ENCODE measurements at regions not wholly inside any gene's neighbourhood (a gene's known extent, or its start where the extent isn't known, plus 50 kb on each side); places are given as distances from the start of the nearest gene placed in this dataset.
"Not testable (repeated sequence)": the region's sequence is repeated elsewhere in the genome, so short reads cannot be mapped to it uniquely, and the experiment has no call there.

- DNase-seq (ENCODE audit: low read depth); H3K4me3 ChIP-seq (ENCODE audit: low read depth, low read length): not testable (repeated sequence)
These were observed 1431.9 kb downstream of the RPIA start for GRCh38 chr2:90123409-90123808.

- not testable (repeated sequence) for H3K4me3 ChIP-seq (ENCODE audit: low read depth, low read length); DNase-seq (ENCODE audit: low read depth)
These were observed 1447.6 kb downstream of the RPIA start for GRCh38 chr2:90139046-90139445.

GRCh38 chr2:90141558-90141957, 1450.1 kb downstream of the RPIA start:
- DNase-seq (ENCODE audit: low read depth); H3K4me3 ChIP-seq (ENCODE audit: low read depth, low read length): not testable (repeated sequence)

DNA sequence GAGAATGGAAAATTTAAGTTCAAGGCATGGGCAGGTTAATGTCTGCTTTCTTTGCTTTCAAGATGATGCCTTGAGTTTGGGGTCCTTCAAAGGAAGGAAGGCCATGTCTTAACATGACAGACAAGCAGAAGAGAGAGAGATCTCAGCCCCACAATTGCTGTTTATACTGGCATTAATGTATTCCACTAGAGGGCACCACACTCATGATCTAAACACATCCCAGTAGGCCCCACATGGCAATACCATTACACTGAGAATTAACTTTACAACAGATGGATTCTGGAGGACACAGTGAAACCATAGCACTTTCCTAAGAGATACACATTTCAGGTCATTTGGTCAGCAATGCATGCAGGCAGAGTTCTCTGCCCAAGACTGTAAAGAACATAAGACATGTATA, 1460.3 kb downstream of the RPIA start:
- DNase-seq (ENCODE audit: low read depth); H3K4me3 ChIP-seq (ENCODE audit: low read depth, low read length): not testable (repeated sequence)

DNA sequence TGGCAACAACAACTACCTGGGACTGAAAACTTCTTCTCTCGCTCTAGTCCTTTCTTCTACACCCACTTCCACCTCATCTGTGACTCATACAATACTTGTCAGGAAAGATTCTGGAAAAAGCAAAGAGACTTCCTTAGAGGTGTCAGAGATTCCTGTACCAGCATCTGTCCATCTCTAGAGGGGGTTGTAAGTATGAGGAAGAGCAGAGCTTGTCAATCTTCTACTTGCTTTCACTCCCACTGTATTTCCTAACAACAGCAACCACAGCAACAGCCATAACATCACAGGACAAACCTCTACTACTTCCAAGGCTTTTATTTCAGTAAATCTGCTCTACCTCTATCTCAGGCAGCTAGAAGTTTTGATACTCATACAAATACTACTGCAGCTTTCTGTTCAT, 1479.5 kb downstream of the RPIA start:
- not testable (repeated sequence) for DNase-seq (ENCODE audit: low read depth)

DNA sequence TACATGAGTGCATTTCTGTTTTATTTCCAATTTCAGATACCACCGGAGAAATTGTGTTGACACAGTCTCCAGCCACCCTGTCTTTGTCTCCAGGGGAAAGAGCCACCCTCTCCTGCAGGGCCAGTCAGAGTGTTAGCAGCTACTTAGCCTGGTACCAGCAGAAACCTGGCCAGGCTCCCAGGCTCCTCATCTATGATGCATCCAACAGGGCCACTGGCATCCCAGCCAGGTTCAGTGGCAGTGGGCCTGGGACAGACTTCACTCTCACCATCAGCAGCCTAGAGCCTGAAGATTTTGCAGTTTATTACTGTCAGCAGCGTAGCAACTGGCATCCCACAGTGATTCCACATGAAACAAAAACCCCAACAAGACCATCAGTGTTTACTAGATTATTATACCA, 1481.6 kb downstream of the RPIA start:
- DNase-seq (ENCODE audit: low read depth); H3K4me3 ChIP-seq (ENCODE audit: low read depth, low read length): not testable (repeated sequence)

More for the DNA sequence above, 1479.5 kb downstream of the RPIA start:
- H3K4me3 ChIP-seq (ENCODE audit: low read depth, low read length), result not testable (repeated sequence)

DNA sequence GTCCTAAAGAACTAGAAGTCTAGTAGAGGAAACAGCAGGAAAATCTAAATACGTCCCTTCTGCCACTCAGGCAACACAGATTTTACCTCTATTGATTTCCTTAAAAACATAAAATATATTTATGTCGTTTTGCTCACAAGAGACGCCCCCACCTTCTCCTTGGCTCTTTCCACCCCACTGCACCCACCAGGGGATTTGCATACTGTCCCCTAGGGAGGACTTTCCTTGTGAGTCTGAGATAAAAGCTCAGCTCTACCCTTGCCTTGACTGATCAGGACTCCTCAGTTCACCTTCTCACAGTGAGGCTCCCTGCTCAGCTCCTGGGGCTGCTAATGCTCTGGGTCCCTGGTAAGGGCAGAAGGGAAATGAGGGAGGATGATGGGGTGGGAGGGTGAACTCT, 1488.1 kb downstream of the RPIA start:
- DNase-seq (ENCODE audit: low read depth); H3K4me3 ChIP-seq (ENCODE audit: low read depth, low read length): not testable (repeated sequence)

DNA sequence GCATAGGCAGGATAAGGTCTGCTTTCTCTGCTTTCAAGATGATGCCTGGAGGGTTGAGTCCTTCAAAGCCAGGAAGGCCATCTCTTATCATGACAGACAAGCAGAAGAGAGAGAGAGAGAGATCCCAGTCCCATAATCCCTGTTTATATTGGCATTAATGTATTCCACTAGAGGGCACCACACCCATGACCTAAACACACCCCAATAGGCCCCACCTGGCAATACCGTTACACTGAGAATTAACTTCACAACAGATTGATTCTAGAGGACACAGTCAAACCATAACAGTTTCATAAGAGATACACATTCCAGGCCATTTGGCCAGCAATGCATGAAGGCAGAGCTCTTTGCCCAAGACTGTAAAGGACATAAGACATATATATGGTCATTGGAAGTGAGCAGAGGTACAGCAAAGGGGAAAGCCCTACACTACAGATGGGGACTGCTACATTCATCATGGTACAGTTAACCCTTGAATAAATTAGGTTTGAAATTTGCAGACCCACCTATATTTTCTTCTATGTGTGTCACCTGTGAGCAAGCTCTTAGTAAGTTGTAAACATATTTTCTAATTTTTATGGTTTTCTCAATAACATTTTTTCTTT, 1516.1 kb downstream of the RPIA start:
- no peak for DNase-seq (ENCODE audit: low read depth)
- no peak overlapping the region for H3K4me3 ChIP-seq (ENCODE audit: low read depth, low read length)

DNA sequence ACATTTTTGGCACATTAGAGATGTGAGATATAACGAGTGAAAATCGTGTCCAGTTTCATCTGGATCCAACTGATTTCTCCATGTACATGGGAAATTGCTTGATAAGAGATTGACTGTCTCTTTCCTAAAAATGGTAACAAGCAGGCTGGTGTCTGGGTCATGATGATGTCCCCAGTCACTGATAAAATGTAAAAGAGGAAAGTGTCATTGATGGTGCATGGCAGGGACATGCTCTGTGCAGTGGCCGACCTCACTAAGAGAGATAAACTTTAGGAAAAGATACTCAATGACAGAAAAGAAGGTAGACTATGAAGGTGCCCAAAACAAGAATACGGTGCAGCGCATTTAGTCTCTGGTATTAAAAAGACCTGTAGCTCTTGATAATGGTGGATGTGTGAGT, 1517.5 kb downstream of the RPIA start:
- no peak overlapping the region for H3K4me3 ChIP-seq (ENCODE audit: low read depth, low read length)
- DNase-seq (ENCODE audit: low read depth), result no peak

DNA sequence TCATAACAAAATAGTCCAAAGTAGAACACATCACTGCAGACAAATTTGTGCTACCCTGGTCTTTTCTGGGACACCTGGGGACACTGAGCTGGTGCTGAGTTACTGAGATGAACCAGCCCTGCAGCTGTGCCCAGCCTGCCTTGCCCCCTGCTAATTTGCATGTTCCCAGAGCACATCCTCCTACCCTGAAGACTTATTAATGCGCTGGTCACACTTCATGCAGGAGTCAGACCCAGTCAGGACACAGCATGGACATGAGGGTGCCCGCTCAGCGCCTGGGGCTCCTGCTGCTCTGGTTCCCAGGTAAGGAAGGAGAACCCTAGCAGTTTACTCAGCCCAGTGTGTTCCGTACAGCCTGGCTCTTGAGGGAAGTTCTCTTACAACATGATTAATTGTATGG, 1518.3 kb downstream of the RPIA start:
- no peak for DNase-seq (ENCODE audit: low read depth)
- H3K4me3 ChIP-seq (ENCODE audit: low read depth, low read length), result no peak overlapping the region

GRCh38 chr2:90215880-90216279, 1524.4 kb downstream of the RPIA start:
- not testable (repeated sequence) for DNase-seq (ENCODE audit: low read depth); H3K4me3 ChIP-seq (ENCODE audit: low read depth, low read length)

DNA sequence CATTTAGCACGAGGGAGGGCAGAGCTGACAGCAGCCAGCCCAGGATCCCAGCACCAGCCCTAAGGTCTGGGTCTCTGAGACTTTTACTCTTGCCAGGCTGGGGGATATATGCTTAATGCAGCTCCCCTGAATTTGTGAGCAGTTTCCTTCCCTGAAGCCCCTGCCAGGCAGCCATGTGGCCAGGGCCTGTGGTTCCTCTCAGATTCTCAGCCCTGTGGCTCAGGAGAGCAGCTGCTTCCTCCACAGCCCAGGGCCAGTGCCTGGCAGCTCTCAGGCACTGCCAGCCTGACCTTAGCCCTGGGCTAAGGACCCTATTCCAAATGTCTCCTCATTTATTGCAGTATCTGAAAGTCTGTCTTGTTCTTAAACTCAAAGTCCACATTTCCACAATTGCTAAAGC, 1525.3 kb downstream of the RPIA start:
- not testable (repeated sequence) for H3K4me3 ChIP-seq (ENCODE audit: low read depth, low read length); DNase-seq (ENCODE audit: low read depth)

DNA sequence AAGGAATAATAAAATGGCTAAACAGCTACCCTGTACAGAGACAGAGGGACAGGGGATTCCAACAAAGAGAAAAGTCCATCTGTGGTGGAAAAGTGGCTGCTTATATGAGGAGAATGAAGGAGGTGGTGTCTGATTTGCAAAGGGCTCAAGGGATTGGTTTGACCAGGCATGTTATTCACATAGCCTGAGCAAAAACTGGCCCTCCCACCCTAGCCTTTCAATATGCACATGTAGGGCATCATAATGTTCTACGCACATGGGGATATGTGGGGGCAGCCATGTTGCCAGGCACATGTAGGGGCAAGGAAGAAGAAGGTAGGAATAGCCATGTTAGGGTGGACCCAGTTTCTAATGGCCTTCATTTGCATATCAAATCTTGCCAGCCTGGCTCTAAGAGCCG, 1527.1 kb downstream of the RPIA start:
- DNase-seq (ENCODE audit: low read depth); H3K4me3 ChIP-seq (ENCODE audit: low read depth, low read length): not testable (repeated sequence)

DNA sequence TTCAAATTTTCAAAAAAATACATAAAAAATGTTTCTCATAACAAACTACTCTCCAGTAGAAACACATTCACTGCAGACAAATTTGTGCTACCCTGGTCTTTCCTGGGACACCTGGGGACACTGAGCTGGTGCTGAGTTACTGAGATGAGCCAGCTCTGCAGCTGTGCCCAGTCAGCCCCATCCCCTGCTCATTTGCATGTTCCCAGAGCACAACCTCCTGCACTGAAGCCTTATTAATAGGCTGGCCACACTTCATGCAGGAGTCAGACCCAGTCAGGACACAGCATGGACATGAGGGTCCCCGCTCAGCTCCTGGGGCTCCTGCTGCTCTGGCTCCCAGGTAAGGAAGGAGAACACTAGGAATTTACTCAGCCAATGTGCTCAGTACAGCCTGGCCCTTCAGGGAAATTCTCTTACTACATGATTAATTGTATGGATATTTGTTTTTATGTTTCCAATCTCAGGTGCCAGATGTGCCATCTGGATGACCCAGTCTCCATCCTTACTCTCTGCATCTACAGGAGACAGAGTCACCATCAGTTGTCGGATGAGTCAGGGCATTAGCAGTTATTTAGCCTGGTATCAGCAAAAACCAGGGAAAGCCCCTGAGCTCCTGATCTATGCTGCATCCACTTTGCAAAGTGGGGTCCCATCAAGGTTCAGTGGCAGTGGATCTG, 1529.3 kb downstream of the RPIA start:
- DNase-seq (ENCODE audit: low read depth); H3K4me3 ChIP-seq (ENCODE audit: low read depth, low read length): not testable (repeated sequence)

DNA sequence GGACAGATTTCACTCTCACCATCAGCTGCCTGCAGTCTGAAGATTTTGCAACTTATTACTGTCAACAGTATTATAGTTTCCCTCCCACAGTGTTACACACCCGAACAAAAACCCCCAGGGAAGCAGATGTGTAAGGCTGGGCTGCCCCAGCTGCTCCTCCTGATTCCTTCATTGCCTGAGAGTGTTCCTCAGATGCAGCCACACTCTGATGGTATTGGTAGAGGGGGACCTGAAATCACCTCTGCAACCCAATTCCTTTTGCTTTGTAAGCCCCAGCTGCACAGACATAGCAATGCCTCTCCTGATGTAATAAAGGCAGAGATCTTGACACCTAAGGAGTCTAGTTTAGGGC, 1529.8 kb downstream of the RPIA start:
- no peak overlapping the region for H3K4me3 ChIP-seq (ENCODE audit: low read depth, low read length)
- no peak for DNase-seq (ENCODE audit: low read depth)

DNA sequence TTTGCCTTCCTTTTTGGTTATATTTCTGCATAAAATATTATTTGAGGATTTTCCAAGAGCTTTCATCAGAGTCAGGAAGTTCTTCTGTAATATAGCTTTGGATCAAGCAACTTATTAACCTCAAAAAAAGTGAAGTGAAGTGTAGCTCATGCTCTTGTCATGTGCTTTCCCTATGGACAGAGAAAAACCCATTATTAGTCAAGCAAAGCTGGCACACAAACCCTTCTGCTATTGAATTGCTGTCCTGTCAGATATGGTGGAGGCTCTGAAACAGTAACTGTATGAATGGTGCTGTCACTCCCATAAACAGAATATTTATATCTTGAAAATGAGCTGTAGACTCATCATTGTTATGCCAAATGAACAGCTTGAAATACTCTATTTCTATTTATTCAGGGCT, 1533.3 kb downstream of the RPIA start:
- not testable (repeated sequence) for DNase-seq (ENCODE audit: low read depth); H3K4me3 ChIP-seq (ENCODE audit: low read depth, low read length)

GRCh38 chr2:90226465-90227072, 1535.1 kb downstream of the RPIA start:
- not testable (repeated sequence) for DNase-seq (ENCODE audit: low read depth); H3K4me3 ChIP-seq (ENCODE audit: low read depth, low read length)

- not testable (repeated sequence) for DNase-seq (ENCODE audit: low read depth); H3K4me3 ChIP-seq (ENCODE audit: low read depth, low read length)
These were observed 1539.7 kb downstream of the RPIA start for GRCh38 chr2:90231199-90231598.

DNA sequence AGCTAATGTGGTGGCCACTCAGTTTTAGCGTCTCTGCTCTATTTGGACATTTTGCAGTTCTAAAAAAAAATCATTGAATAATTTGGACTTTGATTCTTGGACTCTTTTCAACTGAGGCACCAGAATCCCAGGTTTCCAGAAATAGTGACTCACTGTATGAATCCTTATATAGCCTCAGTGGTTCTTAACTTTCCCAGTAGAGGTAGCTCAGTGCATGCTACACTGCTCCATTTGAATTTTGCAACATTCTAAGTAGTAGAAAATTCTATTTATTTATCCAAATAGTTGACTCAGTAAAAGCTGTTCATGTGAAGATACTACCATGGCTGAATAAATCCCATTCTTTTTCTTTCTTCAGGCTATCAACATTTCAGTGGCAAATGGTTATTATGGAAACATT, 1544.0 kb downstream of the RPIA start:
- H3K4me3 ChIP-seq (ENCODE audit: low read depth, low read length), result not testable (repeated sequence)

GRCh38 chr2:90237923-90238361, 1546.5 kb downstream of the RPIA start:
- H3K4me3 ChIP-seq (ENCODE audit: low read depth, low read length), result not testable (repeated sequence)
- peak; percentile 2 for DNase-seq (ENCODE audit: low read depth)

More for the DNA sequence above, 1544.0 kb downstream of the RPIA start:
- not testable (repeated sequence) for DNase-seq (ENCODE audit: low read depth)

All from skeletal muscle cell (primary cell).